Fibroblast of mammary gland (primary cell): ENCODE measurements at regions not wholly inside any gene's neighbourhood (a gene's known extent, or its start where the extent isn't known, plus 50 kb on each side); places are given as distances from the start of the nearest gene placed in this dataset.

Source experiments
- DNase-seq: peaks from one replicate; pipeline ENCODE4 v3.0.0-alpha.2; 2010; ENCODE audit warnings: low read depth
- H3K4me3 ChIP-seq: 2 replicates; pipeline ENCODE4 v1.5.1; 2011; ENCODE audit warnings: low read depth, mild to moderate bottlenecking, low read length, moderate library complexity; ENCODE audit not compliant: control insufficient read depth
- TF ChIP-seq, protein P1 (sequence below): conservative IDR thresholded peaks from 2 replicates; pipeline ENCODE4 v1.5.1; 2011; ENCODE audit warnings: low read depth, low read length, inconsistent platforms; ENCODE audit not compliant: control insufficient read depth, insufficient read depth

- TF ChIP-seq, protein P1, sequence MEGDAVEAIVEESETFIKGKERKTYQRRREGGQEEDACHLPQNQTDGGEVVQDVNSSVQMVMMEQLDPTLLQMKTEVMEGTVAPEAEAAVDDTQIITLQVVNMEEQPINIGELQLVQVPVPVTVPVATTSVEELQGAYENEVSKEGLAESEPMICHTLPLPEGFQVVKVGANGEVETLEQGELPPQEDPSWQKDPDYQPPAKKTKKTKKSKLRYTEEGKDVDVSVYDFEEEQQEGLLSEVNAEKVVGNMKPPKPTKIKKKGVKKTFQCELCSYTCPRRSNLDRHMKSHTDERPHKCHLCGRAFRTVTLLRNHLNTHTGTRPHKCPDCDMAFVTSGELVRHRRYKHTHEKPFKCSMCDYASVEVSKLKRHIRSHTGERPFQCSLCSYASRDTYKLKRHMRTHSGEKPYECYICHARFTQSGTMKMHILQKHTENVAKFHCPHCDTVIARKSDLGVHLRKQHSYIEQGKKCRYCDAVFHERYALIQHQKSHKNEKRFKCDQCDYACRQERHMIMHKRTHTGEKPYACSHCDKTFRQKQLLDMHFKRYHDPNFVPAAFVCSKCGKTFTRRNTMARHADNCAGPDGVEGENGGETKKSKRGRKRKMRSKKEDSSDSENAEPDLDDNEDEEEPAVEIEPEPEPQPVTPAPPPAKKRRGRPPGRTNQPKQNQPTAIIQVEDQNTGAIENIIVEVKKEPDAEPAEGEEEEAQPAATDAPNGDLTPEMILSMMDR, result no peak
- no peak for DNase-seq
- no peak overlapping the region for H3K4me3 ChIP-seq
These were observed 1022.9 kb downstream of the LRFN5 start for GRCh38 chr14:42629553-42629952.

DNA sequence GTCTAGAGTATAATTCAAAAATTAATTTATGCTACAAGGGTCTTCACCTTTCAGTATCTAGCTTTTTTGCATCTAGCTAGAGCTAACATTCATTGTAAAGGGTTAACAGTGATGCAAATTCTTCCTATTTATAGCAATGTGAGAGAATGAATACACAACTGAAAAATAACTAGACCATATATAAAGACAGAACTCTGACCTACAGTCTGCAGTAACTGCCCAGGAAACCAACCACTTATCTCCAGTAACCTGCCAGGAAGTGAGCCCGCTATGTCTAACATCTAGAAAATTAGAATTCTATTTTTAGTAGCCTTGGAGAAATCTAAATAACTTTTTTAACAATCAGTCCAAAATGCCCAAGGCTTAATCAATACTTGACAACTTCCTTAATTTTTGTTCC, 1021.9 kb downstream of the LRFN5 start:
- TF ChIP-seq, protein P1, result no peak
- DNase-seq, result no peak
- H3K4me3 ChIP-seq, result no peak overlapping the region

DNA sequence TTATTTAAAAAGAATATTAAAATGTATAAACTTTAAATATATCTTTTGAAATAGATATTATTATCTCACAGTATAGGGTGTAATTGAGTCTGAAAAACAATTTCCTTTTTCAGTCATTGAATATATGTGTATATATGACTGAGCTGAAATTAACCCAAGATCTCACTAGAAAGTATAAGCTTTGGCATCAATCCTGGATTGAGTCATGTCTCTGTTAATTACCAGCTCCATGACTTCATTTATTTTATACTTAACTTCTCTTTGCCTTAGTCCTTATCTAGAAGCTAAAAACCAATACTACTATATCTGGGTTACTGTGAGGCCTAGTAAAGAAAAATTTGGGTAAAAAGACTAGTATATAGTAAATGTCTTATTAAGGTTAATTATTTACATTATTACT, 1020.3 kb downstream of the LRFN5 start:
- peak; percentile 27 for DNase-seq
- H3K4me3 ChIP-seq, result no peak overlapping the region
- TF ChIP-seq, protein P1, result no peak

- no peak for DNase-seq
These were observed 1018.5 kb downstream of the LRFN5 start for GRCh38 chr14:42624980-42625761.

DNA sequence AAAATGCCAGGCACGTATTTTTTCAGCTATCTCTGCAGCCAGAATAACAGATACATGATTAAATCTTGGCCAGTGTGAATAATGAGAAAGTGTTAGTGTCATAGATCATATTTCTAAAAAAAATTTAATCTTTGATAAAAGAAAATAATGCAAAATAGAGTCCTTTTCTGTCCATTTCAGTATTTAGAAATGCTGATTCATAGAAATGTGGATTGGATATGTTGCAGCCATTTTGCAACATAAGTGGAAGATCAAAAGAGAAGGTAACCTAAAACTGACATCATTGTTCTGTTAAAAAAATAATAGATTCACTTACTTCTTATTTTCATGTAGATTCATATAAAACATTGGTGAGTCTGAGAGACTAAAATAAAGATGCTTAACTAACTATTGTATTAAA, 1010.3 kb downstream of the LRFN5 start:
- DNase-seq, result no peak
- no peak overlapping the region for H3K4me3 ChIP-seq
- TF ChIP-seq, protein P1, result no peak

More at GRCh38 chr14:42624980-42625761, 1018.5 kb downstream of the LRFN5 start:
- TF ChIP-seq, protein P1, result no peak
- no peak overlapping the region for H3K4me3 ChIP-seq

DNA sequence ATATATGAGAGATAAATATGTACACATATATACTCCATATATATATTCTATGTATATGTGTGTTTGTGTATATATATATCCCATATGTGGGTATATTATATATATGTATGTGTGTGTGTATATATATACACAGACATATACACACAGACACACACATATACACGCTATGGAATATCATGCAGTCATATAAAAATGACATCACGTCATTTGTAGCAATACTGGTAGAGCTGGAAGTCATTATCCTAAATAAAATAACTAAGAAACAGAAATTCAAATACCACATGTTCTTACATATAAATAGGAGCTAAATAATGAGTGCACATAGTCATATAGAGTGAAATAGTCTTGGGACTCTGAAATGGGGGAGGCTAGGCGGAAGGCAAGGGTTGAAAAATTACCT, 1000.2 kb downstream of the LRFN5 start:
- no peak overlapping the region for H3K4me3 ChIP-seq
- TF ChIP-seq, protein P1, result no peak
- no peak for DNase-seq
